ENCODE measurements at regions not wholly inside any gene's neighbourhood (a gene's known extent, or its start where the extent isn't known, plus 50 kb on each side); places are given as distances from the start of the nearest gene placed in this dataset.

- Histone ChIP-seq H2BK12ac (ENCODE audit: low read depth, low read length) (no peak overlapping the region), H3K36me3 (ENCODE audit: control insufficient read depth in 2 of 4, insufficient read depth in 4 of 4, low read length in 3 of 4) (no peaks in the 10 kb centered on the region), H2BK20ac (ENCODE audit: low read length) (no peak overlapping the region), H4K8ac (ENCODE audit: extremely low read depth, insufficient read depth, low read length) (no peak overlapping the region), H3K4me3 (ENCODE audit: extremely low read depth in 1 of 4, insufficient read depth in 2 of 4, low read depth in 3 of 4, low read length in 4 of 4) (no peak overlapping the region), H3K27ac (ENCODE audit: low read depth, low read length) (no peak overlapping the region), H3K14ac (ENCODE audit: insufficient read length) (no peak overlapping the region), H3K18ac (ENCODE audit: extremely low read depth, low read length) (no peak overlapping the region), H2BK120ac (replicated peaks; ENCODE audit: low read depth, low read length) (no peak overlapping the region), H2AFZ (ENCODE audit: low read length) (no peak overlapping the region), H3K4me2 (ENCODE audit: insufficient read depth in 1 of 2, low read depth in 2 of 2, low read length in 2 of 2) (no peak overlapping the region), H2BK5ac (ENCODE audit: low read depth, low read length) (no peak overlapping the region), H3K4ac (replicated peaks; ENCODE audit: insufficient read length, low read depth, low read length) (no peak overlapping the region), H2AK5ac (ENCODE audit: low read depth, low read length) (no peak overlapping the region), H3K9me3 (ENCODE audit: insufficient read depth in 2 of 2, low read depth in 1 of 2, low read length in 1 of 2) (no peaks in the 10 kb centered on the region), H3K23ac (ENCODE audit: insufficient read length) (no peak overlapping the region), H3K23me2 (ENCODE audit: low read depth, low read length) (no peaks in the 10 kb centered on the region), H4K20me1 (replicated peaks in 1 of 2; ENCODE audit: control insufficient read depth in 1 of 2, insufficient read depth in 2 of 2, low read length in 2 of 2) (no peaks in the 10 kb centered on the region), H3K4me1 (replicated peaks in 1 of 4; ENCODE audit: control insufficient read depth in 3 of 4, insufficient read depth in 4 of 4, low read length in 3 of 4) (no peaks in the 10 kb centered on the region), H4K5ac (ENCODE audit: insufficient read length, low read depth, low read length) (no peak overlapping the region), H3K79me2 (ENCODE audit: control insufficient read depth in 1 of 2, insufficient read depth in 2 of 2, low read length in 2 of 2) (no peaks in the 10 kb centered on the region), H4K91ac (replicated peaks; ENCODE audit: insufficient read length, low read length) (no peak overlapping the region), H3K56ac (replicated peaks; ENCODE audit: insufficient read length, low read depth, low read length) (no peak overlapping the region), H3K79me1 (ENCODE audit: low read depth, low read length) (no peaks in the 10 kb centered on the region), H2BK15ac (ENCODE audit: low read length) (no peak overlapping the region), H3K27me3 (replicated peaks in 1 of 4; ENCODE audit: control insufficient read depth in 3 of 4, extremely low read depth in 1 of 4, insufficient read depth in 3 of 4, low read length in 3 of 4) (no peaks in the 10 kb centered on the region), H3K9ac (replicated peaks in 1 of 4; ENCODE audit: extremely low read depth in 1 of 4, low read depth in 3 of 4, low read length in 3 of 4) (no peak overlapping the region)
- ChIA-PET POLR2A (ENCODE audit: partially characterized antibody) (no interaction called here), CTCF (ENCODE audit: partially characterized antibody) (no interaction called here)
- no peak for DNase-seq (ENCODE audit: low read depth in 1 of 2, low spot score in 2 of 2)
- TF ChIP-seq CHD1 (IDR thresholded peaks at IDR 0.05; ENCODE audit: low read depth, low read length) = no peak
- no peak for TF ChIP-seq SAP30 (IDR thresholded peaks at IDR 0.05; ENCODE audit: insufficient read depth, insufficient replicate concordance, low read length)
- no peak for TF ChIP-seq BRCA1 (IDR thresholded peaks at IDR 0.05; ENCODE audit: low read depth, low read length)
- no peak for TF ChIP-seq MAFK (IDR thresholded peaks at IDR 0.05; ENCODE audit: low read depth, low read length)
- no peak for FAIRE-seq
- 100% methylated on average over 3 of the region's 3 CpGs; no CpG with 5 or more reads in 1 of the 2 experiments for WGBS, 2 experiments (ENCODE audit: extremely low coverage in 1 of 2, insufficient coverage in 1 of 2, insufficient read length in 1 of 2, insufficient replicate concordance in 2 of 2, low coverage in 1 of 2, low lambda C conversion rate in 2 of 2, missing lambda C conversion rate in 1 of 2)
Measured at GRCh38 chrX:9234315-9234714, 200.4 kb upstream of the FAM9B start.
